Activated naive CD4-positive, alpha-beta T cell treated with Interleukin-2 at 50 U/mL for 16 hours (primary cell): ENCODE measurements at regions not wholly inside any gene's neighbourhood (a gene's known extent, or its start where the extent isn't known, plus 50 kb on each side); places are given as distances from the start of the nearest gene placed in this dataset.
"Not testable (repeated sequence)": the region's sequence is repeated elsewhere in the genome, so short reads cannot be mapped to it uniquely, and the experiment has no call there.

ENCODE experiments used
- DNase-seq: peaks from one replicate; pipeline ENCODE4 v3.0.0-alpha.2; 2020

DNA sequence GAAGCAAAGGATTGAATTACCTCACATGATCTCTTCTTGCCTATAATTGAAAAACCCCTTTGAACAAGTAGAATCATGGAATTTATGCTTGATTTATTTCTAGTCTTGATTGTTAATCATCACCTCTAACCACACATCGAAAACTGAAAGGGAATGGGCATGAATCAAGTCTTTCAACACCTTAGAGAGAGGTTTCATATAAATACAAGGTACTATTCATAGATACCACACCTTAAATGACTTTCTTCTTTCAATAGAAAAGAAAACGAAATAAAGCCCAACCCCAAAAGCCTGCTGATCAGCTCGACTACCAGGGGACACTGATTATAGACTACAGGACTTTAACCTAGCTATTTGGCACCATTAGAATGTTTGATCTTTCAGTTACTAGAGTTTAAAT lies 128.6 kb upstream of the PTPRZ1 start:
- DNase-seq = no peak

DNA sequence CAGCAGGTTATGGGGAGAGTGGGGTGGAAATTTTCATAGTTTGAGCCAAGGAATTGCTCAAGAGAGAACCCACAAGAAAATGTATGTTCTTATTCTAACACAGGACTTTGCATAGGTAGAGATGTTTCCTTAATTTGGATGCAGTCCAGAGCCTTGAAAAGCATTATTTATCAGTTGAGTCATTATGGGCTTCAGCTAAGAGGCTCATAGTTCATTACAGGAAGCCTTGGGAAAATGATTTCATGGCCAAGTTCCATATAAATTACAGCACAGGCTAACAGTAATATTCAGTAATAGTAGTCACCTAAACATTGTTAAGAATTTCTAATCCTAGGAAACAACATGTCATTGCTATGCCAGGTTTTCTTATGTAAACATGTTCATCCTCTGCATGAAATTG lies 131.1 kb upstream of the PTPRZ1 start:
- no peak for DNase-seq

DNA sequence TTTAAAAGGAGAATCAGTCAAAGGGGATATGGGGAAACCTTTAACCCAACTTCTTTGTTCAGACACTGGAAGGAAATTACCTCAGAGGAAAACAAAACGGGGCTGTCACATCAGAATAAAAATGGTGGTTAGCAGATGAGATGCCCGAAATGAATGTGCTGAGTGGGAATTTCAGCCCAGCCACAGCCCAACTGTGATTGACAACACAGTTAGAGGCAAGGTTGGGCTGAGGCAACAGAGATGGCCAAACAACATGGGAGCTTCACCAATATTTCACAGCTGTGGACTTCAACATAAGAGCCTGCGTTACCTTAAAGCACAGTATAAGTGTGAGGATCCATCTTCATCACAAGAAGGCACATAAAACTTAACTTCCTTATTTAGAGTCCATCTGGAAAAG lies 133.5 kb upstream of the PTPRZ1 start:
- DNase-seq = no peak

DNA sequence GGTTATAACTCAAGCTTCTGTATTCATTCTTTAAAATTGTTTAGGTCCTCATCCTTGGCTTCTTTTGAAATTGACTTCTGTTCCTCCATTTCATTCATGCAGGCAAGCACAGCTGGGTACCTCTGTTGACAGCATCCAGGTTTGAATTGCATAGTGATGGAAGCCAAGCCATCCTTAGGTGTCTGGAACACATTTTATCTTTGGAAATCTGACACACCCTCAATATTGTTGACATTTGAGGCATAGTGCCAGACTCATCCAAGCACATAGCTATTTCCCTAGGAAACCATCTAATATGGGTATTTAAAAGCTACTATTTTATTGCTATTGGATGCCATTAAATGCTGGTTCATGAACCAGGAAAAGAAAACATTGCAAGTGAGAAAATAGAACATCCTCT lies 142.1 kb upstream of the PTPRZ1 start:
- no peak for DNase-seq

DNA sequence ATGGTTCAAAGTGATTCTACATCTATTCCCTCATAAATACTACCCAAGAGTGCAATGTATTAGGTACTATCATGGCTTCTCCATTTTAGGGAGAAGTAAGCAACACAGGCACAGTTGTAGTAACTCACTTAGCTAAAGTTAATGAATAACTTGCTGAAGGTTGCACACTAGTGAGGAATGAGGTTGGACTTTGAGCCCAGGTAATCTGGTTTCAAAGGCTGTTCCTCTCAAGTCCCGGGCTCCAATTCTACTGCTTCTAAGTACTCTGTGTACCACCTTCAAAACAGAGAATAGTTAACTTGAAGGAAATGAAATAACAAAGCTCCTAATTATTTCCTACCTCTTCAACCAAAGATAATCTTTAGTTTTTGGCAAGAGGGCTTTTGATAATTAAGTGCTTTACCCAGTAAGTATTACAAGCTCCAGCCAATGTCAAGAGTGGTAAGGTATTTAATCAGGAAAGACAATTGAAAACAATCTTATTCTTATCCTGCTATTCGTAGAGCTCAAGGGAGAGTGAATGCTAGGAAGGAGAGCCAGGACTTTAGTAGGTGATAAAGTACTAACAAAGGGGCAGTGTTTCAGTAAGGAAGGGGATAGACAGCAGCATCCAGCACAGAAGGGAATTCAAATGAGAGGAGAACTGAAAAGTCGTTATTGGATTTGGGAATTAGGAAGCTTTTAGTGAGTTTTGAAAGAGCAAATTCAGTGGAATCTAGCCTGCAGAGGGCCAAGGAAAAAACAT lies 158.2 kb upstream of the PTPRZ1 start:
- no peak for DNase-seq

DNA sequence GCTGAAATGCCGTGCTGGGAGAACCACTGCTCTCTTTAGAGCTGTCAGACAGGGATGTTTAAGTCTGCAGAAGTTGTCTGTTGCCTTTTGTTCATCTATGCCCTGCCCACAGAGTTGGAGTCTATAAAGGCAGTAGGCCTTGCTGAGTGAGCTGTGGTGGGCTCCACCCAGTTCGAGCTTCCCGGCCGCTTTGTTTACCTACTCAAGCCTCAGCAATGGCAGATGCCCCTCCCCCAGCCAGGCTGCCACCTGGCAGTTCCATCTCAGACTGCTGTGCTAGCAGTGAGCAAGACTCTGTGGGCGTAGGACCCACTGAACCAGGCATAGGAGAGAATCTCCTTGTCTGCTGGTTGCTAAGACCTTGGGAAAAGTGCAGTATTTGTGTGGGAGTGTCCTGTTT lies 160.0 kb upstream of the PTPRZ1 start:
- not testable (repeated sequence) for DNase-seq

DNA sequence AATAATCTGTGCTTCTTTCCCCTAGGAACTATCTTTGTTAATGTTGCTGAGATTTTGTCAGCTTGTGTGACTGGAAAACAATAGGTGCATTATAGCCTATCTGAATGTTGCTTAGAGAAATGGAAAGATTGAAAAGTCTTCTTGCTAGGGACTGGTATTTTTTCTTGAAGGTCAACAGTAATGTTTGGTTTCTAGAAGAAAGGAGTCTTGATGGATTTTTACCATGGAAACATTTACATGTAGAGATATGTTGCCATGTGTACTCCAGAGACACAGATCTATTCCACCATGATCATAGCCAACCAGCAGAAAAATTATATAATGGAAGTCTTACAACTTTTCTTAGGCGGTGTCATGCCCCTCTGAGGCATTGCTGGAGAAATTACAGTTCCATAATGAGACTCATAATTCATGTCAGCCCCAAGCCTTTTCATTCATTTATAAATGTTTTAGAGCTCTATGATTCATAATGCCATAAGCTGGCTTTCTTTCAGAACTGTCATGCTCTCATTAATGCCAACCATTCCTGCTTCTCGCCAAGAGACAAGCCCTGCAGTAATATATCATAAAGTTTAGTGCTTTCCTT lies 175.1 kb upstream of the PTPRZ1 start:
- no peak for DNase-seq

DNA sequence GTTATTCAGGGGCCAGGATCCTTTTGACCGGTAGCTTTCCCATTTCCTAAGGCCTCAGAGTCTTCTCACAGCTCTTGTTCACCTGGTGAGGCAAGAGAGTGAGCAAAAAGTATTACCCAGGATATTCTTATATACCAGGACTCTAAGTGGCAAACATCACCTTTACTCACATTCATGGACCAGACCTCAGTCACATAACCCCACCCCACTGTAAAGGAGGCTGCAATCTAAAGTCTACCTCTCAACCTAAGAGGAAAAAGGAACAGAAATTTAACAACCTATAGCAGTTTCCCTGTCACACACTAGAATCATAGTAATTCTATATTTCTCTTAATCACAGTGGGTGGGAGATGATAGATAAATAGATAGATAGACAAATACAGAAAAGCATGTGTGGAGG lies 176.0 kb upstream of the PTPRZ1 start:
- no peak for DNase-seq

DNA sequence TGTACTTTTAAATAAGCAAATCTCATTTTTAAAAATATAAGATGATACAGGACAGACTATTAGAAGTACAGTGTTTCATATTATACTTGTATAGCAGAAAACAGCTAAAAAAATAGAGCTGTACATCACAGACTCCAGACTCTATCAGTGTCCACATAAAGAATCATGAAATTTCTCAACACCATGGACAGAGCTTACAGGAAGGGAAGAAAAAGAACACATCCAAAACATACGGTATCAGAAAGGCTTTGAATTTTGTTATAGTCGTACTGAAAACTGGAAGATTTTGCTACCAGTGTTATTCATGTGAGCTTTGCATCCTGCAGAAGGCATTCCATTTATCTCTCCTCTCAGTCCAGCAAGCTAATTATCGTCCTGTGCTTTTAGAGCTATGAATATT lies 183.2 kb upstream of the PTPRZ1 start:
- DNase-seq = no peak

DNA sequence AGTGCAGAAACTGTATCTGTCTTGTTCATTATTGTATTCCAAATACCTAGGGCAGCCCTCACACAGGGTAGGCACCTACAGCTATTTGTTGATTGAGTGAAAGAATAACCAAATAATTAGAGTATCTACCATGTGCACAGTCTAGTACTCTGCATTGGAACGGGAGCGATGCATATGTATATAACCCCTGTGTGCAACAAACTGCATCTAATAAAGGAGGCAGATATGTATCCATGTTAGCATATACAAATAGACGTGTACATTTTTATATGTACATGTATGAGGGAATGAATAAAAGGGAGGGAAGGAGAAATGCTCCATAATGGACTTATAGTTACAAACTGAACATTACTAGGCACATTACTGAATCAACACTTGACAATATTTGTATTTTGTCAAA lies 191.3 kb upstream of the PTPRZ1 start:
- DNase-seq = no peak

DNA sequence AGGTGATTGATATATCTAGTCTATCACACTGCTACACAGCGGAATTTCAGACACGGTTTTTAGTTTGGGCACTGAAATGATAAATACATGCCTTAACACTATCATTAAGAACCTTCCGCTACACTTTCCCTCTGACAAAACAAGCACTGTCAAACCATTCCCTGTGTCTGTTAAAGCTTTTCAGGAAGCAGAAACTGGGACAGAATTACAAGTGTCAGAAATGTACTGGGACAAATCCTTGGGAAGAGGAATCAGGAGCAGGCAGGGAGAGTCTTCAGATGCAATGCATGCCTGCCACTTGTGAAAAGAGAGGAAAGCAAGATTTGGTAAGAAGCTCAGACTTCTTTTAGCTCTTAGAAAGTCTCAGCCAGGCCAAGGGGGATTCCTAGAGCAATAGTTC lies 196.8 kb upstream of the PTPRZ1 start:
- no peak for DNase-seq

DNA sequence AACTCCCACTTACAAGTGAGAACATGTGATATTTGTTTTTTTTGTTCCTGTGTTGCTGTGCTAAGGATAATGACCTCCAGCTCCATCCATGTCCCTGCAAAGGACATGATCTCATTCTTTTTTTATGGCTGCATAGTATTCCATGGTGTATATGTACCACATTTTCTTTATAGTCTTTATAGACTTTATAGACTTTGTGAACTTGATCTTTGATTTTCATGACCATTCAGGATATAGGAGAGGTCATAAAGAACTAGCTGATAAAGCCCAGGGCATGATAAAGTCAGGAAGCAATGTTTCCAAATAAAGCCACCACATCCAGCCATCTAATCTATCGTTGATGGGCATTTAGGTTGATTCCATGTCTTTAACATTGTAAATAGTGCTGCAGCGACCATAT lies 198.5 kb upstream of the PTPRZ1 start:
- not testable (repeated sequence) for DNase-seq

DNA sequence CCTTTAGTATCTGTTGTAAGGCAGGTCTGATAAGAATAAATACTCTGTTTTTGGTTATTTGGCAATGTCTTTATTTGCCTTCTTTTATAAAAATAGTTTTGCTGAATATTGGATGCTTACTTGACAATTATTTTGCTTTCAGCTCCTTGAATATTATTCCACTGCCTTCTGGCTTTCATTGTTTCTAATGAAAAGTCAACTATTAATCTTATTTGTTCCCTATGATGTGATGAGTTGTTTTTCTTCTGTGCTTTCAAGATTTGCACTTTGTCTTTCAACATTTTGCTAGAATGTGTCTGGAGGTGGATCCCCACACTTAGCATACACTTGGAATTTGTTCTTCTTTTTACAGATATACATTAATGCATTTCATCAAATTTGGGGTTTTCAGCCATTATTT lies 203.8 kb upstream of the PTPRZ1 start:
- no peak for DNase-seq

DNA sequence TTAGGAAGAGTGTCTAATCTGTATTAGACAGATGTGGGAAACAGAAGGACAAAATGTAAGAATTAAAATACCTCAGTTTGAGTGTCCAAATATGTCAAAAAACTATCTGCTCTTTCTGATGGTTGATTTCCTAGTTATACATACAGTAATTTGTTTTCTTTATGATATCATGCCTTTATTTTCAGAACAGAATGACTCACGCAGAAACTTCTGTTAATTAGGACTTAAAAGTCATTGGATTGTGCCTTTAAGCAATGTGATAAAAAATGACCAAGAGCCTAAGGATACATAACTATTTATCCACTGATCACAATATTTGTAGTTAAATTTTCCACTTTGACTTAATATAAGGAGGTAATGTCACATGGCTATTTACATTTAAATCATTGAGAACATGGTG lies 206.7 kb upstream of the PTPRZ1 start:
- no peak for DNase-seq

DNA sequence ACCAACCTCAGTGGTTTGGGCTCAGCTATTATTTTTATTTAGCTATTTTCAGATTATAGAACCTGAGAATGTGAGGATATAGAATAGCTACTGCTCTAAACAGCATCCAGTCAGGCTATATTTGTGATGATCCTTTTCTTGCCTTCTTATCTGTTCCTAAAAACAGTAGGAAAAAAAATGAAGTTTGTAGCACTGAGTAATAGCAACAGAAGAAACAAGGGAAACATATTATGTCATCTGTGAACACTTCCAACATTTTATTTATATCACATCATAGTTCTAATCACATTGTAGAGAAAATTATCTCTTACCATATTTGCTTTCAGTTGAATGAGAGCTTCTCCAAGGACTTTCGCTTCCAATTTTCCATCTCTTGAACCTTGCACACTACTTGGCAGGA lies 229.6 kb upstream of the PTPRZ1 start:
- no peak for DNase-seq

DNA sequence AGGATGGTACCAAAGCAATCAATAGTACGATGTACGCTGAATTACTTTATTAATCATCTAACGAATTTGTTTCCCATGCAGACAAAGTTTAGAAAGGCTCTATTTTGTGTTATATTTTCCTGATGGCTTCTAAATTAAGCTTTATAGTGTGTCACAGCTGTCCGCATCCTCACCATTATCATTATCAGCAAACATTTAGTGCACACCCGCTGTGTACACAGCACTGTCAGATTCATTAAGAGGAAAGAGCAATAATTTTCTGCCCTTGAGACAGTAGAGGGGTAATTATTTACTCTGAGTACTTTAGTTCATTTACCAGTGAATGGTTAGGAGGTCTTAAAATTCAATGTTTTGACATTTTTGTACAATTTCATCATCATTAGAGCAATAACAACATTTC lies 233.3 kb upstream of the PTPRZ1 start:
- DNase-seq = no peak

DNA sequence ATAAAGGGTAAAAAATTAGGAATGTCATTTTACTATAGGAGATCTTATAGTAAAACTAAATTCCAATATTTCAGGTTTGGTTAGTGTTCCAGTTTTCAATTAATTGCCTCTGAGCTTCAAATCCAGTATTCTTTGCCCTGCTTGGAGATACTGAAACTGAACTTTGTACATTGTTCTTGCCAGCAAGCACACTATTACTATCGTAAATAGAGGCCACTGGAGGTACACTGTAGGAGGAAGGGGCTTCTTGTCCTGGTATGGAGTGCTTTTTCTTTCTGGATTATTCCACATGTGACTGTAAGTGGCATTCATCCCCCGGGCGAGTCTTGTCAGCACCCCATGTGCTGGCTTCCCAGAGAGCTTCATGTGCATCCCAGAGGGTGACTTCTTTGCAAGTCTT lies 234.7 kb upstream of the PTPRZ1 start:
- no peak for DNase-seq

DNA sequence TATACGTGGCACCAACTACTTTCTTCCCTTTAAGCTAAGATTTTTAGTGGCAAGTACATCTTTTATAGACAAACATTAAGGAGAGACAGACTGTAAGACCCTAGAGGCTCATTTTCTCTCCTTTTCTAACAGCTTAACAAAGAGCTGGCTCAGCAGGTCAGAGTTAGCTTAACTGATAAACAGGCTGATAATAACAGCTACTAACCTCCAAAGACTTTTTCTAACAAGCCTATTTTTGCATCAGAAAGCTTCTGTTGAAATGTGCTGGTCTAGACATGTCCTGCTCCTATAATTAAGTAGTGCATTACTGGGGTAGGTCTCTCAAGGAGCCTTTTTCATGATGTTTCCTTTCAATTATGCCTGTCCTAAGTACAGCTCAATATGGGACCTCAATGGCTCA lies 238.2 kb upstream of the FAM3C start:
- no peak for DNase-seq

DNA sequence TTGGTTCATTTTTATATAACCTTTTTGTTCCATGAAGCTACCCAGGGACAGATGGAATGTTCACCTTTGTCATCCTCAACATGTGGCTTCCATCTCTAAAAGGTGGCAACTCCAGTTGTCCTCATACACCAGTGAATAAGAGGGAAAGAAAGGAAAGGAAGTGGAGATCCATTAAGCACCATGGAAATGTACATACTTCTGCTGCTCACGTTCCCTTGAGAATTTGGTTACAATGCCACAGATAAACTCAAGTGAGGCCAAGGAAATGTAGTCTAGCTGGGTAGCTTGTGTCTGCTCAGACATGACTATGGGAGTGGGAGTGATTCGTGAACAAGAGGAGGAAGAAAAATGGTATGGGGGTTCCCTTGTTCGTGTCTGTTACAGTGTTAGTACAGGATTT lies 237.1 kb upstream of the FAM3C start:
- DNase-seq = no peak

DNA sequence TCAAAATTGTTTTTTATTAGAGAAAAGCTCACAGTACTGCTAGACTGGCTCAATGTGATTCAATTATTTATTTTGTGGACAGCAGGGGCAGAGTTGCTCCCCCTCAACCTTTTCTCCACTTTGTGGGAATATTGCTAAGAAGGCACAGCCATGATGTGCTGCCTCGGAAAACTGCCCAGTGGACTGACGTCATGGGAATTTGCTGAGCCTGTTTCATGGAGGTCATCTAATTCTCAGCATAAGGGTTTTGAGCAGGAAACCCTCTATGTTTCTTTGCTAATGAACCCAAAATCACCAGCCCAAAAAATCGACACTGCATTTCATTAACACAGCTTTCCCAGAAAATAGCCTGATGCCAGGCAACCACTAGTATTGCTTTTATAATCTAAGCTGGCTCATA lies 228.8 kb upstream of the FAM3C start:
- no peak for DNase-seq

DNA sequence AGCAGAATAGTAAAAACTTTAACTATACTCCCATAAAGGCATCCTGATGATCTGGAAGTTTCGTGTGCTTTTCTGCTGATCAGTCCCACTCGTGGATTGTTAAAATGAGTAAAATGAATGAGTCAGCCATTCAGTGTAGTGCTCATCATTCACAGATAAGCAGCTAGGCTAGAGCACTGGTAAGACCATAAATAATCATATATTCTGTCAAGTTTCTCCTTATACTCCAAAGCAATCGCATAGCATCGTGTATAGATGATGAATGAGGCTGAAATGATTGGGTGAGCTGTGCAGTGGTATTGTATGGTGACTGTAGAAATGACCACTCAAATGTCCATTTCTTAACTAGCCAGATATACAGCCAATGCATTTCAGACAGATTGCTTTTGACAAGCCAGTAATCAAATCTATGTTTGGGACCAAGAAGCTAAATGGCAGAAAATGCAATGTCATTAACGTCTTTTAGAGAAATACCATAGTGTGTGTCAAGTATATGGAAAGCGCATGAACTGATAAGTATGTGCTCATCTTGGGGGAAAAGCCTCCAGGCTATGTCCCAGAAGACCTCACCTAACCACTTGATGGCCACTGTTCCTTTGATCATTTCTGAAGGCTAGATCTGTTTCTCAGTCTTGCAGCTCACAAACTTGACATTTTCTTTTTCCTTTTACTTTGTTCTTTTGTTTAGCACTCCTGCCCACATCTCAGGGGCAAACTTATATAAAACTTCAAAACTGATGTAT lies 227.2 kb upstream of the FAM3C start:
- no peak for DNase-seq

DNA sequence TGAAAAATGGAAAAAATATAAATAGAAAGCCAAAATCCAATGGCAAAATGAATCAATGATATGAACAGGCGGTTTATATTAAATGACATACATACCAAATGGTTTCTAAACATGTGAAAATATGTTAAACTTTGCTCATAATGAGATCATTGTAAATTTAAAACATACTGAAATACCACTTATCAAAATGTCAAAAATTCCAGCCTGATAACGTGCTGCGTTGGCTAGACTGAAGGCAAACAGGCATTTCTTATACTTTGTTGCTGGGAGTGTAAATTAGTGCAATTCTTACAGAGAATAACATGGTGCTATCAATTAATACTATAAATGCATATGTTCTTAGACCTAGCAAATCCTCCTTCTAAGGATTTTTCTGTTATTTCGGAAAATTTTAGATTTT lies 225.8 kb upstream of the FAM3C start:
- DNase-seq = no peak

DNA sequence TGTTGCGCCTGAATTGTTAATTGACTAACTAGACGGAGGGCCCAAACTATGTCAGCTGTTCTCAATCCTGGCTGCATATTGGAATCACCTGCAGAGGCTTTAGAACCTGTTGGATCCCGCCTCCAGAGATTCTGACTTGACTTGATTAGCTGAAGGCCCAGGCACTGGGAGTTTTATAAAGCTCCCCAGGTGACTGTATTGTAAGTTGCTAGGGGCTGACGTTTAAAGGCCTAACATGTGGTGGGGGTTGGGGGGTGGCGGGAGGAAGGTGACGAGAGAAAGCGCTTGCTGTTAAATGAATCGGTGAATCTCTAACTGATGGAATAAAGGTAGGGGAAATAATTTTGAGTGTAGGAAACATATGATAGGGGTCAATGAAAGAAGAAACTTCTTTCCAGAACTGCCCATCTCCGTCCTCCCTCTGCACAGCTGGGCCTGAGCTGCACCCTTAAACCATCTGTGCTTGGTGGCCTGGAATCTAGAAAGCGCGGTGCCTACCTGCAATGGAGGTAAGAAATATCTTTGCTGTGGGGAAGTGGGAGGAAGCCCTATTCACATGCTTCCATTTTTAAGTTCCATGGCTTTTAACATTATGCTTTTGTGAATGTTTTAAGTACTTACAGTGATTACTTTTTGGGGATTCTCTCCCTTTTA lies 225.0 kb upstream of the FAM3C start:
- DNase-seq = no peak

DNA sequence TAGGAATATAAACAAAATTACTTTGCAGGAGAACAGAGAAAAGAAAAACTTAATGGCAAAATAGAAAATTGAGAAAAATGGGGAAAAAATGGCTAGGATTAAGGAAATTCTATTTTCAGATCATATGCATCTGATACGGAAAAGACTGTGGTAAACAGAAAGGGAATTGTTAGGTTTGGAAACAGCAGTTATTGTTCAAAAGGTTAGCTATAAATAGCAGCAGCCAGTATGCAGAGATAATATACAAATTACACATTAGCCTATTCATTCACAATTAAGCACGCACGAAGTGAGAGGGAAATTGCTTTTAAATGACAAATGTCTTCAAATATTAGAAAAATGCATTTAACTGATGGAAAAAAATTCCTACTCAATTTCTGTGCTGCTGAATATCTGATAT lies 224.1 kb upstream of the FAM3C start:
- no peak for DNase-seq
